H9 (cell line): ENCODE measurements at regions not wholly inside any gene's neighbourhood (a gene's known extent, or its start where the extent isn't known, plus 50 kb on each side); places are given as distances from the start of the nearest gene placed in this dataset.

Experiments
- DNase-seq: peaks from one replicate; pipeline ENCODE4 v3.0.0-alpha.2; 2017
- H2AFZ ChIP-seq: one replicate; pipeline ENCODE4 v1.6.1; 2013; ENCODE audit warnings: mild to moderate bottlenecking, low read length, control low read depth, moderate library complexity
- H2AK5ac ChIP-seq: 2 replicates; pipeline ENCODE4 v1.6.1; 2013; ENCODE audit warnings: low read length, control low read depth, mixed read lengths; ENCODE audit not compliant: insufficient read length
- H2BK120ac ChIP-seq: one replicate; pipeline ENCODE4 v1.6.1; 2013; ENCODE audit warnings: low read depth, mild to moderate bottlenecking, low read length, control low read depth, inconsistent platforms; ENCODE audit not compliant: poor library complexity, severe bottlenecking
- H2BK12ac ChIP-seq: 2 replicates; pipeline ENCODE4 v1.6.1; 2013; ENCODE audit warnings: low read length, control low read depth, mixed read lengths, low read depth; ENCODE audit not compliant: insufficient read length
- H2BK15ac ChIP-seq: 2 replicates; pipeline ENCODE4 v1.6.1; 2013; ENCODE audit warnings: low read depth, low read length, control low read depth
- H2BK20ac ChIP-seq: one replicate; pipeline ENCODE4 v1.6.1; 2013; ENCODE audit warnings: low read depth, mild to moderate bottlenecking, low read length, control low read depth, inconsistent platforms; ENCODE audit not compliant: poor library complexity, severe bottlenecking
- H2BK5ac ChIP-seq: 2 replicates; pipeline ENCODE4 v1.6.1; 2013; ENCODE audit warnings: low read length, control low read depth, mixed read lengths; ENCODE audit not compliant: insufficient read length
- H3K14ac ChIP-seq: 2 replicates; pipeline ENCODE4 v1.6.1; 2013; ENCODE audit warnings: low read length, control low read depth; ENCODE audit not compliant: insufficient read depth
- H3K18ac ChIP-seq: 2 replicates; pipeline ENCODE4 v1.6.1; 2013; ENCODE audit warnings: low read depth, mild to moderate bottlenecking, mixed read lengths, low read length, control low read depth; ENCODE audit not compliant: insufficient read length
- H3K23ac ChIP-seq: 2 replicates; pipeline ENCODE4 v1.6.1; 2013; ENCODE audit warnings: low read length, control low read depth, mixed read lengths, low read depth; ENCODE audit not compliant: insufficient read length
- H3K23me2 ChIP-seq: 2 replicates; pipeline ENCODE4 v1.6.1; 2013; ENCODE audit warnings: low read depth, mild to moderate bottlenecking, mixed read lengths, low read length, control low read depth; ENCODE audit not compliant: insufficient read length, poor library complexity, severe bottlenecking
- H3K27ac ChIP-seq: 2 replicates; pipeline ENCODE4 v1.5.1; 2013; ENCODE audit warnings: low read length, control low read depth, mixed read lengths, low read depth; ENCODE audit not compliant: insufficient read length
- H3K27me3 ChIP-seq: 2 replicates; pipeline ENCODE4 v1.6.1; 2013; ENCODE audit warnings: low read length, control low read depth, inconsistent platforms; ENCODE audit not compliant: insufficient read depth
- H3K4ac ChIP-seq: 2 replicates; pipeline ENCODE4 v1.6.1; 2013; ENCODE audit warnings: low read depth, mild to moderate bottlenecking, control low read depth, inconsistent platforms, low read length, moderate library complexity
- H3K4me1 ChIP-seq: 2 replicates; pipeline ENCODE4 v1.6.1; 2013; ENCODE audit warnings: low read length, control low read depth, inconsistent platforms; ENCODE audit not compliant: insufficient read depth
- H3K4me2 ChIP-seq: 2 replicates; pipeline ENCODE4 v1.6.1; 2013; ENCODE audit warnings: low read length, control low read depth, mixed read lengths; ENCODE audit not compliant: insufficient read length, insufficient read depth
- H3K56ac ChIP-seq: 2 replicates; pipeline ENCODE4 v1.6.1; 2013; ENCODE audit warnings: low read depth, mild to moderate bottlenecking, mixed read lengths, low read length, control low read depth; ENCODE audit not compliant: insufficient read length
- H3K79me1 ChIP-seq: 2 replicates; pipeline ENCODE4 v1.6.1; 2013; ENCODE audit warnings: low read depth, mild to moderate bottlenecking, moderate library complexity, low read length, control low read depth, inconsistent platforms; ENCODE audit not compliant: insufficient read depth, poor library complexity, severe bottlenecking
- H3K79me2 ChIP-seq: 2 replicates; pipeline ENCODE4 v1.6.1; 2013; ENCODE audit warnings: low read length, control low read depth, inconsistent platforms; ENCODE audit not compliant: insufficient read depth
- H3K9ac ChIP-seq: 2 replicates; pipeline ENCODE4 v1.6.1; 2013; ENCODE audit warnings: low read length, control low read depth, mixed read lengths; ENCODE audit not compliant: insufficient read length; ENCODE audit errors: extremely low read depth
- H3K9me3 ChIP-seq: one replicate; pipeline ENCODE4 v1.6.1; 2013; ENCODE audit warnings: low read depth, low read length, inconsistent platforms; ENCODE audit not compliant: control insufficient read depth
- H3T11ph ChIP-seq: one replicate; pipeline ENCODE4 v1.6.1; 2013; ENCODE audit warnings: mild to moderate bottlenecking, low read length, control low read depth, inconsistent platforms
- H4K20me1 ChIP-seq: one replicate; pipeline ENCODE4 v1.6.1; 2013; ENCODE audit not compliant: control insufficient read depth, insufficient read length, insufficient read depth
- H4K5ac ChIP-seq: 2 replicates; pipeline ENCODE4 v1.6.1; 2013; ENCODE audit warnings: low read depth, mild to moderate bottlenecking, mixed read lengths, low read length, control low read depth; ENCODE audit not compliant: insufficient read length
- H4K8ac ChIP-seq: replicated peaks from 2 replicates; pipeline ENCODE4 v1.6.1; 2013; ENCODE audit warnings: low read length, control low read depth, mixed read lengths, low read depth; ENCODE audit not compliant: insufficient read length
- H4K91ac ChIP-seq: 2 replicates; pipeline ENCODE4 v1.6.1; 2013; ENCODE audit warnings: low read depth, mild to moderate bottlenecking, moderate library complexity, mixed read lengths, low read length, control low read depth; ENCODE audit not compliant: insufficient read length
- H3K27ac Mint-ChIP-seq, 3 experiments: 2 replicates in 2 of 3; 3 replicates in 1 of 3; pipeline ENCODE4 v1.8.0; 2020 to 2021; ENCODE audit warnings: mixed read lengths in 3 of 3, mild to moderate bottlenecking in 1 of 3, moderate library complexity in 1 of 3
- H3K27me3 Mint-ChIP-seq: 2 replicates; pipeline ENCODE4 v1.8.0; 2021; ENCODE audit warnings: low read depth, mild to moderate bottlenecking, moderate library complexity, mixed read lengths
- H3K36me3 Mint-ChIP-seq, 3 experiments: 2 replicates in 2 of 3; 3 replicates in 1 of 3; pipeline ENCODE4 v1.8.0; 2020 to 2021; ENCODE audit warnings: low read depth in 3 of 3, mixed read lengths in 3 of 3; ENCODE audit not compliant: insufficient read depth in 1 of 3
- H3K4me1 Mint-ChIP-seq, 2 experiments: 2 replicates each; pipeline ENCODE4 v1.8.0; 2020; ENCODE audit warnings: mixed read lengths in 2 of 2
- H3K4me3 Mint-ChIP-seq, 2 experiments: 2 replicates in 1 of 2; 3 replicates in 1 of 2; pipeline ENCODE4 v1.8.0; 2020 to 2021; ENCODE audit warnings: mild to moderate bottlenecking in 2 of 2, mixed read lengths in 2 of 2, moderate library complexity in 1 of 2
- H3K9me3 Mint-ChIP-seq, 2 experiments: 2 replicates in 1 of 2; 3 replicates in 1 of 2; pipeline ENCODE4 v1.8.0; 2020; ENCODE audit warnings: mild to moderate bottlenecking in 2 of 2, mixed read lengths in 2 of 2, moderate library complexity in 1 of 2
- CTCF ChIP-seq: fragments of 200-600 bp; sonication (generic); conservative IDR thresholded peaks from 3 replicates; pipeline ENCODE4 v1.8.0; 2021; ENCODE audit warnings: antibody characterized with exemption, mild to moderate bottlenecking
- WGBS: extraction: QIAGEN DNeasy Blood & Tissue Kit; methylation state at CpG from one replicate; pipeline ENCODE4 v1.1.7; 2013; ENCODE audit warnings: missing lambda C conversion rate, low lambda C conversion rate, mixed read lengths; ENCODE audit not compliant: insufficient read length; ENCODE audit errors: extremely low coverage; 5-methylcytosine and 5-hydroxymethylcytosine counted together

GRCh38 chr14:54133896-54134295 lies 177.3 kb upstream of the BMP4 start:
- Histone ChIP-seq H3K79me1 (no peaks in the 10 kb centered on the region), H3K4me2 (no peak overlapping the region), H3K4me1 (no peaks in the 10 kb centered on the region), H4K91ac (no peak overlapping the region), H3K9ac (no peak overlapping the region), H4K20me1 (no peaks in the 10 kb centered on the region), H2AK5ac (no peak overlapping the region), H3K79me2 (peaks cover 2% of the 10 kb centered on the region; the same call in 1 of the 2 replicates), H3K18ac (no peak overlapping the region), H3K9me3 (no peaks in the 10 kb centered on the region), H3K56ac (no peak overlapping the region), H4K5ac (no peak overlapping the region), H3K23me2 (no peaks in the 10 kb centered on the region), H3K27me3 (no peaks in the 10 kb centered on the region), H3K4ac (no peak overlapping the region), H3K27ac (no peak overlapping the region), H2BK20ac (no peak overlapping the region), H2BK12ac (no peak overlapping the region), H3T11ph (no peak overlapping the region), H3K14ac (no peak overlapping the region), H3K23ac (no peak overlapping the region), H4K8ac (no peak overlapping the region), H2BK120ac (no peak overlapping the region), H2BK15ac (no peak overlapping the region), H2BK5ac (no peak overlapping the region), H2AFZ (no peak overlapping the region)
- Mint-ChIP-seq H3K9me3 (no peaks in the 10 kb centered on the region), H3K36me3 (no peaks in the 10 kb centered on the region), H3K4me1 (peaks cover 5 to 11% of the 10 kb centered on the region in 2 experiments), H3K4me3 (no peak overlapping the region), H3K27ac (no peak overlapping the region; a peak in 1 of 7 replicates), H3K27me3 (no peaks in the 10 kb centered on the region)
- DNase-seq = no peak
- no CpG with 5 or more reads among the region's 3 CpGs for WGBS
- no peak for TF ChIP-seq CTCF
